ENCODE measurements at regions not wholly inside any gene's neighbourhood (a gene's known extent, or its start where the extent isn't known, plus 50 kb on each side); places are given as distances from the start of the nearest gene placed in this dataset.

DNA sequence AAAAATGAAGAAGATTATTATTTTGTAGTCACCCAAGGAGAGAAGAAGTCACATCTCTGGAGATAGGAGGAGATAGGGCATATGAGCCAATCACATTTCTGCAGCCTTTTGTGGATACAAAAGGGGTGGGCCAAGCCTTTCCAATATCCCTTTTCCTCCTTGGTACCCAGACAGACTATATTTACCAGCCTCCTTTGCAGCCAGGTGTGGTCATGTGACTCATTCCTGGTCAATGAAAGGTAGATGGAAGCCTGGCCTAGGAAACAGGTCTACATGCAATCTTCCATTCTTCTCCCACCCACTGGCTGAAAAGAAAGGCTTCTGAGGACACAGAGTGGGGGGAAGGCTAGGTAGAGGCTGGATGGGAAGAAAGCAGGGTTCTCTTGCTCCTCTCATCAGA, 58.1 kb upstream of the ERG start:
- no peak for DNase-seq

DNA sequence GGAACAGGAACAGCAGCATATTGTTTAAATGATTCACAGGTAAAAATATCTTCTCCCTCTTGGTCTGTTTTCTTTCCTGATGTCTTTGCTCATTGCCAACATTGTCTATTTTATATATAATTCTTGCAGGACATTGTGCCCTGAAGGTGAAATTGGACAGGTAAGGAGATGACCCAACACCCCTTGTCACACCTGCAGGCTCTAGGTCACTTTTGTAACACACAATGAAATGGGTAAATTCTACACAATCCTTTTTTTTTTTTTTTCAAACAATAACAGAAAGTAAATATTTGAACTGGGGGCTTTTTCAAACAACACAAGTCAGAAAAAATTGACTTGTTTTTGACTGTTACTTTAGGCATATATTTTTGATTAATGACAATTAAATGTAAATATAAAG, 62.9 kb upstream of the ERG start:
- no peak for DNase-seq

DNA sequence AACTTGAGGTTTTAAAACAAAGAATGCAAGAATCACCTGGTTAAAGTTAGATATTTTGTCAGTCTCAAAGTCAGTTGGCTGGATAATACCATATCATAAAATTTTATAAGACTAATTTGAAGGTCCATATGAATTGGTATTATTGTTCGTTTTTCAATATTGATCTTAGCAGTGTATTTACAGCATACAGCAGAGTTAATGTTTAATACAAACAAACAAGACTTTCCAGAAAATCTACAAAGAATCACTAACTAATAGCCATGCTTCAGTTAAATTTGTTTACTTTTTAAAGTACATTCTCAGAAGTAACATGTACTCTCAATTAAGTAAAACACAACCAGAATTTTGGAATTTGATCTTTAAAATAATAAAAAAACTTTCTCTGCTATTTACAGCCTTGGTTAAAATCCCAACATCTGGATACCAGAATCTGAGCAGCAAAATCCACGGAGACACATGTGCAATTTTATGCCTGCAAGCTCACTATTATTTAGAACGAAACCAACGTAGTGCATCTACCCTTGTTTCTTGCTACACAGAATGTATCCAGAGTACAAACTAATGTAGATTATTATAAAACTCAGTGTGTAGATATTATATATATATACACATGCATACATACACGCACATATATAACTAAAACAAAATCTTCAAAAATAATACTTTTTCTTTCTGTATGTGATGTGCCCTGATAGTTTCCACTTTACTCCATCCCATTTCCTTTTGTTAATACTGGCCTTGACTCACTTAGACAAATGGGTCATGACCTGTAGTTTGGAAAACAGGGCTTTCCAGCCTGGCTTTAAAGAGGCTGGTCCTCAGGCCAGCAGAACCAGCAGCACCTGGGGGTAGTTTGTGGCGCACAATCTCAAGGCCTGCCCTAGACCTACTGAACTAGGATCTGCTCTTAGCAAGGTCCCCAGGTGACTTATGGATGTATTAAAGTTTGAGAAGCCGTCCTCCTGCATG, 63.6 kb upstream of the ERG start:
- no peak for DNase-seq

DNA sequence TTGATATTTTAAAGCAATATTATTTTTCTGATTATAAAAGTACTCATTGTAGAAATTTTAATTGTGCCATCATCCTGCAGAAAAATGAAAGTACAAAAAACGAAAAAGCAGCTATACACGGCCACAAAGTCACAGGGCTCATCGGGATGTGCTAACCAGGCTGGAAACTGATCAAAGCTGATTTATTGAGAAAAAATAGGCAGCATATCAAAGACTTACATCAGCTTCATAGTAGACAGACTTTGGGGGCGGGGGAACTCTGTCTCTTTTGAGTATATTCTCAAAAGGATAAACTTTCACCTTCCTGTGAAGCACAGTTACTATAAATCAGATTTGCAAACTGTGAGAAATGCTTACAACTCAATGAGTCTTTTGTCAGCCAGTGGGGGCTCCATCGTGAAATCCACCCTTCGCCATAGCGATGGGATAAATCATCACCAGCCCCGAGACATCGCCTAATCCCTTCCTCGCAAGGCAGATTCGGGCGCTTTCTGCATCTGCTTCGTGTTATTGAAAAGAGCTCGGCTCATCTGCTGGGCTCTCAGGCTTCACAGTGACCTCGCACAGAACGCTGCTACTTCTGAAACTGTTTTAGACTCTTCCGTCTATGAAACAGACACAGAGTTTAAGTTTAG, 69.2 kb upstream of the ERG start:
- DNase-seq = no peak

DNA sequence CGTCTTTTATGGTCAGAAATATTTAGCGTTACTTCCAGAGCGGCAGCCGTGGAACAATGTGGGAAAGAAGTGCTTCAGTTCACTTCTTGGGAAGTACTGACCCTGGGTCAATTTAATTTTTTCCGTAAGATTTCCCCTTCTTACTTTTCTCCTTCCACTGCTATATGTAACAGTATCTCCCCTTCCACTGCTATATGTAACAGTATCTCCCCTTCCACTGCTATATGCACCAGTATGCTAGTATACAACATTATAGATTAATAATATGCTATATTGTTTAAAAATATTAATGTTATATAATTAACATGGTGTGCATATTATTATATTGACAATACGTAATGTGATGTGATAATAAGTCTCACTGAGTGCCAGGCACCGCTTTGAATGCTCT, 69.7 kb upstream of the ERG start:
- DNase-seq = no peak

DNA sequence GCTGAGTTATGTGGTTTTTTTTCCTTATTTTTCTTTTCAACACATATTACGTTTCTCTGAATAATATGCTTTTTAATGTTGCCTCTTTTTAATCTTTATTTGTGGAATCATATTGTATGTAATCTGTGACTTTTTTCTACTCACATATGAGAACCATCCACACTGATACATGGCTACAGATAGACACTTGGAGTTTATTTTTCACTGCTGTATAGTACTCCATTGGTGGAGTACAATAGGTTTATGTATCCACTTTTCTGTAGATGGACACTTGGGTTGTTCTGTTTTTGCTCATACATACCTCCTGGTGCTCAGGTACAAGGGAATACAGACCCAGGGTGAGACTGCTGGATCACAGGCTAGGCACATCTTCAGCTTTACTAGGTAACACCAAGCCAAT, 71.5 kb upstream of the ERG start:
- DNase-seq = no peak

DNA sequence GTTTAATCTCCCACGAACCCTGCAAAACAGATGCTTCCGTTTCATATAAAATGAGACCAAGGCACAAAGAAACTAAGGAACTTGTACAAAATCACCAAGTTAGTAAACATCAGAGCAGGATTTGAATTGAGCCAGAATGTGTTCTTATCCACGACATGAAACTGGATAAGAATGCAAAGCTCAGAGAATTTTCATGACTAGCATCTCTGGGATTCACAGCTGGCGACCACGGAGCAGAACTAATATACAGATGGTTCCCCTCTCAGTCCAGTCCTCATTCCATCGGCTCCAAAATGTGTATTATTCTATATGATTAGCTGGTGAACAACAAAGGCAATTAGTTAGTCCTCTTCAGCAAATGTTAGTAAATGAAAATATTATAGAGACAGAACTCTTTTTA, 72.3 kb upstream of the ERG start:
- DNase-seq = no peak

DNA sequence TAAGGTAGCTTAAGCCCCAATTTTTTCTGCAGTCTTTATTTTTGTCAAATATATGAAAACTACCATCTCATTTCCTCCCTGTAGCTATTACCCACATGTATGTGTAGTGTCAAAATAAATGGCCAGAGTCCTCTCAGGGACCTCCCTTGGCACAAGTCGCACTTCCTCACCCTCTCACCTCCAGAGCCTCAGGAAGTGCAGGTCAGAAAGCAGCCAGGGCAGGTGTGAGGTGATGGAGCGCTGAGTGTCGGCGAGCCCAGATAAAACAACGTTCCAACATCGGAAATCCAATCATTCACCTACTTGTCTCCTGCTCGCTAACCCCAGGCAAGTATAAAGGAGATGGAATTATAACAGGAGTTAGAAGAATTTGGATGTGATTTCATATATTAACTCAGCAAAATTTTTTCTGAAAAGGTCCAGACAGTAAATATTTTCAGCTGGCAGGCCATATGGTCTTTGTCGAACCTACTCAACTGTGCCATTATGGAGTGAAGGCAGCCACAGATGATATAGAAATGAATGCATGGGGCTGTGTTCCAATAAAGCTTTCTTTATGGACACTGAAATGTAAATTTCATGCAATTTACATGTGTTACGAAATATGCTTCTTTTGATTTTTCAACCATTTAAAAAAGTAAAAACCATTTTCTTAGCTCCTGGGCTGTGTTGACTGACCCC, 76.8 kb upstream of the ERG start:
- no peak for DNase-seq

DNA sequence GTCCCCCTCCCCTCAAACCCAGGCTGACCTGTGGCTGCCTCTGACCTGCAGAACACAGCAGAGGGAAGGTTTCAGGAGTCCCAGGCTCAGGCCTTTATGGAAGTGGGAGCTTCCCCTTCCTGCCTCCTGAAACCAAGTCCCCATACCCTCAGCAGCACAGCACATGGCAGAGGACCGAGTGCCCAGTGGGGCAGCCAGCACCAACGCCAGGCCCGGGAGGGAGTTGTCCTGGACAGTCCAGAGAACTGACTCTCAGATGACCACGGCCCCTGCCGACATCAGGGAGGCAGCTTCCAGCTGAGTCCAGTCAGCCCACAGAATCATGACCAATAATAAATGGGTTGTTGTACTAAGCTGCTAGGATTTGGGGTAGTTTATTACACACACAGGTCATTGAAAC, 79.6 kb upstream of the ERG start:
- DNase-seq = no peak

DNA sequence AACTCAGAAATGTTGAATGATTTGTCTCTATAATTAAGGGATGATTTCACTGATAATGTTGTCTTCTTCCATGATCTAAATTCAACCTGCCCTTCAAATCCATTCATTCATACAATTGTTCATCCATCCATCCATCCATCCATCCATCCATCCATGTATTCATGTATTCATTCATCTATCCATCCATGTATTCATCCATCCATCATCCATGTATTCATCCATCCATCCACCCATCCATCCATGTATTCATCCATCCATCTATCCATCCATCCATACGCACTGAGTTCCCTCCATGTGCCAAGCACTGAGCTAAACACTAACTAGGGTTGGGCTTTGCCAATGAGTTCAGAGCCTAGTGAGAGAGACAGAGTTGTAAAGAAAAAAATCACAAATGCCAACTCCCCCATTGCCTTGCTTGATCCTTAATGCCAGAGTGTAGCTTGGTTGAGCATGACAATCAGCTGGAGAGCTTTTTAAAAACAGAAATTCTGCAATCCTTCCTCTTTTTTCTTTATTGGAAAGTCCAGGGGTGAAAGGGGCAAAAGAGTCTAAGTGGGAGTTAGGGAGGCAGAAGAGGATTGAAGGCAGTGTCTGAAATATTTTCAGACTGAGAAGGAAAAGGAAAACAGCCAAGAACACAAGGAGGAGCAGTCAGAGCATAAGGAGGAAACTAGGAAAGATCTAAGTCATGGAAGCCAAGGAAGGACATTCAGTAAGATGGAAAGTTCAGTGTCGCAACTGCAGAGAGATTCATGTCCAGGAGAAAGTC, 92.4 kb upstream of the ERG start:
- no peak for DNase-seq

DNA sequence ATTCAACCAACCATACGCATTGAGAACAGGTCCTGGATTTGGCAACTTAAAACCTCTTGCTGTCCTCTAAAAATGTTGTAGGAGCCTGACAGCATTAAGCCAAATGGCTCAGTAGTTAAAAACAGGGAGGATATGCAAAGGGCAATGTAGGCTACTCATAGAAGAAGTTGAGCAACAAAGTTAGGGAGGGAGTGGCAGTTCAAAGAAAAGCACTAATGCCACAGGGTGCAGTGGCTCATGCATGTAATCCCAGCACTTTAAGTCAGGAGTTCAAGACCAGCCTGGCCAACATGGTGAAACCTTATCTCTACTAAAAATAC, 92.9 kb upstream of the ERG start:
- DNase-seq = no peak

DNA sequence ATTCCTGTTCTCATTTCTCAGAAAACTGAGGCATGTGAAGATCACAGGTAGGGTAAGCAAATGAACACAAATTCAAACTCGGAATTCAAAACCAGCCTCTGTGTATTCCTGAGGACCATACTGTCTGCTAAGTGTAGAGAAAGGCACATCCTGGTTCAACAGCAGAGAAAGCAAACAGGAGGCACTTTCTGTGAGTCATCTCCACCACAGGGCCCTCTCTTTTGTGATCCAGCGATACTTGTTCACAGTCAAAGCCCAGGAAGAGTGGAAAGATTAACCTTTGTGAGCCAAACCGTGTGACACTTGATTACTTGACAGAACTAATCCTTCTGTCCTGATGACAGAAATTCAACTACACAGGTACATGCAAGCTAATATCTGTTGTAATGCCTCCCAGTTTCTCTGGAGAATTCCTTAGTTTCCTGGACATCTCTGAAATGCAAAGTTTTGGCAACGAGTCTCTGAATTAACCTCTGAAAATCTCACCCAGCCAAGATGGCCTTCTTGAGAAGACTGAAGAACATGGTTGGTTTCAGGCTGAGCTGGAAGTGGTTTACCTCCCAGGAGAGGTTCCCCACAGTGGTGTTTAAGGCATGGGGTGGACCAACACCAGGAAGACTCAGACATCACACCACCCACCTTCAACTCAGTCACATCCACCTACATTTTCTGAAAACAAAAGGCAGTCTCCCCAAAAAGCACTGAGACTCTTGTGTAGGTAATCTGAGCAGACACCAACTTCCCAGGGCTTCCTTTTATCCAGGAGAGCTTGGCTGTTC, 98.2 kb upstream of the ERG start:
- no peak for DNase-seq

DNA sequence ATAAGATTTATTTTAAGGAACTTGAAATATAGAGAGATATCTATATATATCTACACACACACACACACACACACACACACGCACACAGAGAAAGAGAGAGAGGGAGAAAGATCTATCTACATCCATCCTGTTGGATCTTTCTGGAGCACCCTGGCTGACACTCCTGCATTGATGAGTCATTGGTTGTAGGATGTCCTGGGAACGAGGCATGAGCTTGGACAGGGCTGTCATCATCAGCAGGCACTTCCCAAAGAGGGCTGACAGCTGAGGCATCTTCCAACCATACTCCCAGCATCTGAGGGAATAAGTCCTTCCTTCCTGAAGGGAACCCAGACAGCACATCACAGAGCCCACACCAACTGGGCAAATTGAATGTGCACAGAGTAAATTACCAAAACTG, 99.1 kb upstream of the ERG start:
- DNase-seq = no peak

DNA sequence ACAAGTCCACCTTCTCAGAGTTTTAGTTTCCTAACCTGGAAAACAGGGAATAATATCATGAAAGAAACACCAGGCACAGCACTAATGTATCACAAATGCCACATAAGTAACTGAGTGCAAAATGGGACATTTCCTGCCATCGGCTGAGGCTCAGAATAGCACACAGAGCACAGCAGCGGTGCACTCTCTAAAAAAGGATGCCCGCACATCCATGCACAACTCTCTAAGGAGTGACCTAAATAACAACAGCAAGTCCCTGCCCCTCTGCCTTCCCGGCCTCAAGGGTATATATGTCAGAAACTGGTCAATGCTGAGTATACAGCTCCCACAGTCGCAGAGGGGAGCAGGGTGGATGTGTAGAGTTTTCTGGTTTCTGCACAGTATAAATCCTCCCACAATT, 100.1 kb upstream of the ERG start:
- DNase-seq = no peak

DNA sequence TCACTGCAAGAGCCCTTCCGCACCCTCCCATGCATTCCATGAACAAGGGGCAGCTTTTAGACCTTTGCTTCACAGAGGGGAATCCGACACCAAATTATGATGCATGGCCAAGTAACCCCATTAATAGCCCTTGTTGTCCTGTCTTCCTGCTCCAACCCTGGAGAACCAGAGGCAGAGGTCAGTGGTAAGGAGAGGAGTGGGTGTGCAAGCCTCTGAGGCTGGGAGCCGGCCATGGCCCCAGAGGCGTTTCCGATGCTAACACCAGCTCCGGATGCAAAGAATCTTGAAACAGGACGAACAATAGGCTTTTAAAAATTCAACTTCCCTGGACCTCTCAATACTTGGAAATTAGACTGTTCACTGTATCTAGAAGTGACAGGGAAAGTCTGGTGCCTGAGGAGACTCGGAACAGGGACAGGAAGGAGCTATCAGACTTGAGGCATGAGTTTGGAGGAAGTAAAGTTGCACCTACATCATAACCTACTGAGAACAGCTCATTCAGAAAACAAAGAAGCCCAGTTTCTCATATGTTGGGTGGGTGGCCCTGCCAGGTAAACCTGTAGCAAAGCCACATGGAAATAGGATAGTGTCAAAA, 101.2 kb upstream of the ERG start:
- no peak for DNase-seq

DNA sequence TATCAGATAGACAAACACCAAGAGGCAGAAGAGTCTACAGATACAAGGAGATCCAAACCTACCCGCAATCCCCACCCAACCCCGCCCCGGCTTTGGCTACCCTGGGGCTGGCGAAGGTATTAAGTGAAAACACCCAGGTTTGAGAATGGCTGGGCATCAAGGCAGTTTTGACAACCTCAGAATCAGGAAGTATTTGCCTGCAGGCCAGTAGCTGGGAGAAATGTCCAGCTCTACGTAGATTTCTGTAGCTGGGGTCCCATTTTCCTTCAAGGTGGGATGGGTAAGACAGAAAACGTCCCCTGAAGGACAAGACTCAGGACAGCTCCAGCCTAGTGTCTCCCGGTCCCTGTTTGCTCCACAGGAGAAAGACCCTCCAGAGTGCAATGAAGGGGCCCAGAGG, 101.8 kb upstream of the ERG start:
- DNase-seq = no peak

DNA sequence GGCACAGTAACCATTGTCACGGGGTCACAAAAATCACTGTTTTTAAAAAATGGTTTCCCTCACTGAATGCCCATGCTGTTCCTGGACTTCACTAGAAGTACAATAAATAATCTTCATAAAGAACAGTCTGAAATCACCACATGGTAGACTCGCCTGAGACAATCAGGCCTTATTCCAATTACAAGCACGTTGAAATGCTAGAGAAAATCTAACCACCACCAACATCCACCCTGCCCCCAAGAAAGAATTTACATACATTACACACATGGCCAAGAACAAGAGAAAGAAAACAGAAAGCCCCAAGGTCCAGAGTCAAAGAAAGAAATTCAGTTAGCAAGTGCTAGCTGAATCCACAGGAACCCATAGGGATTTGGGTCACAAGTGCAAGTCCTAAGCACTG, 107.0 kb upstream of the ERG start:
- DNase-seq = no peak

DNA sequence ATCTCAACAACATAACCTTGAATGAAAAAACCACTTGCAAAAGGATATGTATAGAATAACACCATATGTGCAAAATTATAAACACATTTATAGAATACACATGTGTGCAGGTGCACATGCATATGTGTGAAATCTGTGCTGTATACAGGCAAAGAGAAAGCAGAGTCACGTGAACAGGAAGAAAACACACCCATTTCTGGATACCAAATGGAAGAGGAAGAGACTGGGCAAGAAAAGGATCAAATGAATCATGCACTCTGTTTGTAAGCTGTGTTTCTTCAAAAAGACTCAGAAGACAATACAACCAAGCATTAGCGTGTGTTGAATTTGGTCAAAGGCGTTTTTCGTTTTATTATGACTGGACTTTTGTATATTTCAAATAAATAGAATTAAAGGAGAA, 111.3 kb upstream of the ERG start:
- no peak for DNase-seq

DNA sequence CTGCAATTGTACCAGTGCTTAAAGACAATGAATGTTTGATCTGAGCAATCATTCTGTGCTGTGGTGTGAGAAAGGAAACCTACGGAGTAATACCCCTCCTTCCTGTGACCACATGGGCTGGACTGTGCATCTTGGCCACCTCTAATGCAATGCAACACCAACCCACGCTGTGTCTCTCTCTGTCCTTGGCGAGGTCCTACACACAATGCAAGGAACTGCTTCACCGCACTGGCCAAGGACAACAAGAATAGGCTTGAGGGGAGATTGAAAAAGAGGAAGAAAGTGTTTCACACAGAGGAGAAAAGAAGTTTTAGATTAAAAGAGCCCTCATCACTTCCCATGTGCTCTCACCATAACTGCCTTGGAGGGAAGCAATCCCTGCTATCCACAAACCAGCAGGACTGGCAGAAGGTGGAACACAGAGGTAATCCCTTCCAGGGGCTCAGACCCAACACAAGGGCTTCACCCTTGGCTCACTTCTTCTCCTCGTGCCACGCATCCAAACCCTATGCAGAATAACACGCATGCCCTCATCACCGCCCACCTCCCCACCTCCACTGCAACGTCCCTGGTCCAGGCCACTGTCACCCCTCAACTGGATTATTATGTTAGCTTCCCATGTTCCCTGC, 112.5 kb upstream of the ERG start:
- DNase-seq = no peak

DNA sequence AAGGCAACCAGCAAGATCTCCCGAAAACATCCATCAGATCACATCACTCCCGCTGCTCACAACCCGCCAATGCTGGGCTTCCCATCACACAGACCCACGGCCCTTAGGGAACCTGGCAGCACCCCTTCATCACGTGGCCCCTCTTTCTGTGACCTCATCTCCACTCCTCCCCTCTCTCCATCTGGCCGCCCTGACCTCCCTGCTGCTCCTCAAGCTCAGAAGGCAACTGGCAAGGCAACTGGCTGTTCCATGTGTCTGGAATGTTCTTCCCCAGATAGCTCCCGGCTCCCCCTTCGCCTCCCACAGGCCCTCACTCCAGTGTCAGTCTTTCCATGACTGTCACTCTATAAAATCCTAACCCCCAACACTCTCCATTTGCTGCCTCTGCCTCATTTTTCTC, 113.0 kb upstream of the ERG start:
- DNase-seq = no peak

DNA sequence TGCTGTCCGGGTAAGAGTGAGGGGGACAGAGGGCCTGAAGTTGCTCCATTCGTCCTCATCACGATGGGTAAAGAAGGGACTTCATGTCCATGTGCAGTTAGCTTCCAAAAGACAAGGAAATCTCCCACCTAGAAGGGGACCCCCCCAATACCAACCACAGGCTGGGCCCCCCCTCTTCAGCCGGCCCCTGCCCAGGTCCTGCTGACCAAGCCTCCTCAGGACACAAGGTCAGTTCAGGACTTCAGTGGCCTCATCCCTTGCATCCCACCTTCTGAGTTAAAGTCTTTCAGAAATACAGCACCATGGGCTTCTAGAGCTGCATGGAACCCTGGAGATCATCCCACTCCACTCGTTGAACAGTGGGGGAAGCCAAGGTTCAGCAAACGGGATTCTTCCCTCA, 115.4 kb upstream of the ERG start:
- DNase-seq = no peak

DNA sequence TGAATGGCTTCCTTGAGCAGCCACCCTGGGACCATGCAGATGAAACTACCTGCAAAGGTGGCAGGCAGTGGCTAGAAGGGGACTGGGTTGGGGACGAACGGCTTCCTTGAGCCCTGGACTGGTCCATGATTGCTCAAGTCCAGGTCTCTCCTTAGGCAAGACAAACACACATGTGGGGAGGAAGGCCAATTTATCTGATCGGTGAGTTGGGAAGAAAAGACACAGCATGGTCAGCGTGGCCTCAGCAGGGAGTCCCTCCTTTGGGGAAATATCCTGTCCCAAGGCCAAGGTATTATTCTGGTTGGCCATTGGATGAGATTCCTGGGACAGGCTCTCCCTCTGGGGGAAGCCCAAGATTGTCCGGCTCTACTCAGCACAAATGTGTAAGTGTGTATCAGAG, 116.3 kb upstream of the ERG start:
- no peak for DNase-seq

Data from bone marrow (tissue), 2 donors.